ENCODE measurements at regions not wholly inside any gene's neighbourhood (a gene's known extent, or its start where the extent isn't known, plus 50 kb on each side); places are given as distances from the start of the nearest gene placed in this dataset.

GRCh38 chr1:36576118-36576517 lies 93.4 kb upstream of the CSF3R start:
- Histone ChIP-seq H2BK15ac (ENCODE audit: low read length) (no peak overlapping the region), H3K27me3 (replicated peaks in 1 of 4; ENCODE audit: control insufficient read depth in 3 of 4, extremely low read depth in 1 of 4, insufficient read depth in 3 of 4, low read length in 3 of 4) (no peaks in the 10 kb centered on the region; a peak in 1 of 7 replicates), H3K9ac (replicated peaks in 1 of 4; ENCODE audit: extremely low read depth in 1 of 4, low read depth in 3 of 4, low read length in 3 of 4) (no peak overlapping the region), H3K4me2 (ENCODE audit: insufficient read depth in 1 of 2, low read depth in 2 of 2, low read length in 2 of 2) (peak overlapping the region in 1 of 2 experiments; percentile 28; a peak in 1 of 4 replicates), H3K18ac (ENCODE audit: extremely low read depth, low read length) (peak overlapping the region; percentile 81), H2AFZ (ENCODE audit: low read length) (peak overlapping the region; percentile 23; the same call in 1 of the 2 replicates), H2BK20ac (ENCODE audit: low read length) (peak overlapping the region; percentile 80; the same call in 1 of the 2 replicates), H3K23ac (ENCODE audit: insufficient read length) (no peak overlapping the region), H3K4me1 (replicated peaks in 1 of 4; ENCODE audit: control insufficient read depth in 3 of 4, insufficient read depth in 4 of 4, low read length in 3 of 4) (peaks cover 0 to 21% (median 10%) of the 10 kb centered on the region in 4 experiments; a peak in 6 of 7 replicates), H4K20me1 (replicated peaks in 1 of 2; ENCODE audit: control insufficient read depth in 1 of 2, insufficient read depth in 2 of 2, low read length in 2 of 2) (peaks cover 0 to 1% of the 10 kb centered on the region in 2 experiments), H2AK5ac (ENCODE audit: low read depth, low read length) (no peak overlapping the region), H4K91ac (replicated peaks; ENCODE audit: insufficient read length, low read length) (no peak overlapping the region), H3K36me3 (ENCODE audit: control insufficient read depth in 2 of 4, insufficient read depth in 4 of 4, low read length in 3 of 4) (no peaks in the 10 kb centered on the region), H2BK12ac (ENCODE audit: low read depth, low read length) (0 out of 2 replicates have a peak overlapping the region, but pooled peaks have one; percentile 1), H2BK5ac (ENCODE audit: low read depth, low read length) (no peak overlapping the region; the same call in 1 of the 2 replicates), H3K56ac (replicated peaks; ENCODE audit: insufficient read length, low read depth, low read length) (no peak overlapping the region), H3K4me3 (ENCODE audit: extremely low read depth in 1 of 4, insufficient read depth in 2 of 4, low read depth in 3 of 4, low read length in 4 of 4) (peak overlapping the region in 1 of 4 experiments; percentile 10; a peak in 1 of 8 replicates), H3K23me2 (ENCODE audit: low read depth, low read length) (no peaks in the 10 kb centered on the region; the same call in 1 of the 2 replicates), H2BK120ac (replicated peaks; ENCODE audit: low read depth, low read length) (no peak overlapping the region), H4K5ac (ENCODE audit: insufficient read length, low read depth, low read length) (no peak overlapping the region), H3K4ac (replicated peaks; ENCODE audit: insufficient read length, low read depth, low read length) (no peak overlapping the region), H3K9me3 (ENCODE audit: insufficient read depth in 2 of 2, low read depth in 1 of 2, low read length in 1 of 2) (no peaks in the 10 kb centered on the region), H3K79me2 (ENCODE audit: control insufficient read depth in 1 of 2, insufficient read depth in 2 of 2, low read length in 2 of 2) (no peaks in the 10 kb centered on the region), H3K27ac (ENCODE audit: low read depth, low read length) (no peak overlapping the region), H3K14ac (ENCODE audit: insufficient read length) (no peak overlapping the region), H4K8ac (ENCODE audit: extremely low read depth, insufficient read depth, low read length) (no peak overlapping the region), H3K79me1 (ENCODE audit: low read depth, low read length) (no peaks in the 10 kb centered on the region)
- peak; percentile 75 for FAIRE-seq
- peak; percentile 49 to 93 for DNase-seq (ENCODE audit: low read depth in 1 of 2, low spot score in 2 of 2)
- ChIA-PET CTCF (ENCODE audit: partially characterized antibody) (interaction anchor here (0.6 to 9.4 kb wide), 59 partner anchors 11 to 911 kb away, joined by 3 to 125 read pairs (median 4); partner anchors contain the start of gene GRIK3), POLR2A (ENCODE audit: partially characterized antibody) (interaction anchor here (1.1 to 1.5 kb wide), 4 partner anchors 10 to 190 kb away, joined by 3 to 7 read pairs (median 4); partner anchors contain the start of gene MRPS15)
- WGBS, 2 experiments (ENCODE audit: extremely low coverage in 1 of 2, insufficient coverage in 1 of 2, insufficient read length in 1 of 2, insufficient replicate concordance in 2 of 2, low coverage in 1 of 2, low lambda C conversion rate in 2 of 2, missing lambda C conversion rate in 1 of 2): 2% methylated on average over 4 of the region's 7 CpGs; no CpG with 5 or more reads in 1 of the 2 experiments
- TF ChIP-seq NRF1 (IDR thresholded peaks at IDR 0.05; ENCODE audit: low read depth, low read length) (no peak), HDAC2 (IDR thresholded peaks at IDR 0.05; ENCODE audit: borderline replicate concordance in 1 of 2, low read depth in 2 of 2, low read length in 2 of 2) (no peak), MAFK (IDR thresholded peaks at IDR 0.05; ENCODE audit: low read depth, low read length) (no peak), POLR2A (IDR thresholded peaks at IDR 0.05; ENCODE audit: control extremely low read depth in 1 of 2, low read depth in 2 of 2, low read length in 2 of 2) (no peak), CHD2 (IDR thresholded peaks at IDR 0.05; ENCODE audit: low read length) (peak; percentile 34; the same call in 1 of the 2 replicates), POU5F1 (IDR thresholded peaks at IDR 0.05; ENCODE audit: low read depth, low read length) (no peak), SP4 (IDR thresholded peaks at IDR 0.05; ENCODE audit: low read length) (no peak), CREB1 (IDR thresholded peaks at IDR 0.05) (no peak), TCF12 (IDR thresholded peaks at IDR 0.05; ENCODE audit: low read depth, low read length) (no peak), SIX5 (IDR thresholded peaks at IDR 0.05; ENCODE audit: low read depth, low read length) (no peak)
- TF ChIP-seq, protein P1, sequence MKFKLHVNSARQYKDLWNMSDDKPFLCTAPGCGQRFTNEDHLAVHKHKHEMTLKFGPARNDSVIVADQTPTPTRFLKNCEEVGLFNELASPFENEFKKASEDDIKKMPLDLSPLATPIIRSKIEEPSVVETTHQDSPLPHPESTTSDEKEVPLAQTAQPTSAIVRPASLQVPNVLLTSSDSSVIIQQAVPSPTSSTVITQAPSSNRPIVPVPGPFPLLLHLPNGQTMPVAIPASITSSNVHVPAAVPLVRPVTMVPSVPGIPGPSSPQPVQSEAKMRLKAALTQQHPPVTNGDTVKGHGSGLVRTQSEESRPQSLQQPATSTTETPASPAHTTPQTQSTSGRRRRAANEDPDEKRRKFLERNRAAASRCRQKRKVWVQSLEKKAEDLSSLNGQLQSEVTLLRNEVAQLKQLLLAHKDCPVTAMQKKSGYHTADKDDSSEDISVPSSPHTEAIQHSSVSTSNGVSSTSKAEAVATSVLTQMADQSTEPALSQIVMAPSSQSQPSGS (IDR thresholded peaks at IDR 0.05; ENCODE audit: low read length): no peak
- TF ChIP-seq, protein P2, sequence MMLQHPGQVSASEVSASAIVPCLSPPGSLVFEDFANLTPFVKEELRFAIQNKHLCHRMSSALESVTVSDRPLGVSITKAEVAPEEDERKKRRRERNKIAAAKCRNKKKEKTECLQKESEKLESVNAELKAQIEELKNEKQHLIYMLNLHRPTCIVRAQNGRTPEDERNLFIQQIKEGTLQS (IDR thresholded peaks at IDR 0.05; ENCODE audit: insufficient read depth, low read depth, low read length): 0 out of 2 replicates have a peak, but pooled peaks have one; percentile 12

Measured in H1 (cell line).